ENCODE measurements at regions not wholly inside any gene's neighbourhood (a gene's known extent, or its start where the extent isn't known, plus 50 kb on each side); places are given as distances from the start of the nearest gene placed in this dataset.

- H3K4me3 ChIP-seq: no peak overlapping the region
- intact Hi-C loops (cut with DNase I): no loop called here
- H3K9me3 ChIP-seq: peaks cover 0 to 16% (median 0%) of the 10 kb centered on the region in 11 donors
- H3K27me3 ChIP-seq: no peaks in the 10 kb centered on the region
- DNase-seq (peak; percentile 15 to 44), ATAC-seq (peak; percentile 43 to 94 (median 87))
- WGBS, 2 donors: 63 to 72% methylated on average over 2 of the region's 2 CpGs
- peaks cover 0 to 22% (median 15%) of the 10 kb centered on the region in 9 donors for H3K4me1 ChIP-seq
- no peaks in the 10 kb centered on the region for H3K36me3 ChIP-seq
- H3K27ac ChIP-seq: peak overlapping the region in 1 of 10 donors; percentile 16
- TF ChIP-seq CTCF (IDR thresholded peaks at IDR 0.05): no peak
These were observed 253.2 kb upstream of the RASGEF1B start for GRCh38 chr4:81724925-81725329.

GRCh38 chr4:81723927-81724587, 252.3 kb upstream of the RASGEF1B start:
- TF ChIP-seq CTCF (IDR thresholded peaks at IDR 0.05): no peak
- ATAC-seq (peak in 5 of 8 donors; percentile 43 to 63 (median 52)), DNase-seq (peak in 1 of 2 donors; percentile 33)
- Histone ChIP-seq H3K4me1 (peaks cover 0 to 22% (median 15%) of the 10 kb centered on the region in 9 donors), H3K9me3 (peaks cover 0 to 9% (median 0%) of the 10 kb centered on the region in 11 donors), H3K27ac (peak overlapping the region in 1 of 10 donors; percentile 1), H3K36me3 (no peaks in the 10 kb centered on the region), H3K4me3 (no peak overlapping the region), H3K27me3 (no peaks in the 10 kb centered on the region)
- intact Hi-C loops (cut with DNase I): loop anchor here in 1 of 10 donors (2.0 kb wide), 1 partner anchor 47 kb away; no protein-coding TSS in a partner anchor
- whole genome bisulfite sequencing, 2 donors: 43 to 45% methylated on average over 3 of the region's 3 CpGs

GRCh38 chr4:81723019-81723884, 251.5 kb upstream of the RASGEF1B start:
- TF ChIP-seq CTCF (IDR thresholded peaks at IDR 0.05): no peak
- H3K27ac ChIP-seq: peak overlapping the region in 1 of 10 donors; percentile 1
- DNase-seq (no peak), ATAC-seq (no peak)
- H3K27me3 ChIP-seq: no peaks in the 10 kb centered on the region
- H3K9me3 ChIP-seq: peaks cover 0 to 4% (median 0%) of the 10 kb centered on the region in 11 donors
- WGBS, 2 donors: 83 to 90% methylated on average over 3 of the region's 3 CpGs
- no peak overlapping the region for H3K4me3 ChIP-seq
- H3K4me1 ChIP-seq: peaks cover 0 to 22% (median 15%) of the 10 kb centered on the region in 9 donors
- no peaks in the 10 kb centered on the region for H3K36me3 ChIP-seq
- intact Hi-C loops (cut with DNase I): loop anchor here in 1 of 10 donors (2.0 kb wide), 1 partner anchor 48 kb away; no protein-coding TSS in a partner anchor

GRCh38 chr4:81722290-81722851, 250.7 kb upstream of the RASGEF1B start:
- Histone ChIP-seq H3K27me3 (no peaks in the 10 kb centered on the region), H3K27ac (no peak overlapping the region), H3K4me3 (no peak overlapping the region), H3K4me1 (peaks cover 0 to 22% (median 15%) of the 10 kb centered on the region in 9 donors), H3K9me3 (no peaks in the 10 kb centered on the region), H3K36me3 (no peaks in the 10 kb centered on the region)
- no peak for DNase-seq
- no peak for ATAC-seq
- WGBS, 2 donors: 71 to 76% methylated on average over 9 of the region's 9 CpGs
- intact Hi-C loops (cut with DNase I): loop anchor here in 1 of 10 donors (2.0 kb wide), 1 partner anchor 48 kb away; no protein-coding TSS in a partner anchor
- no peak for TF ChIP-seq CTCF (IDR thresholded peaks at IDR 0.05)

All from heart right ventricle (tissue), 16 donors.